ENCODE measurements at regions not wholly inside any gene's neighbourhood (a gene's known extent, or its start where the extent isn't known, plus 50 kb on each side); places are given as distances from the start of the nearest gene placed in this dataset.

DNA sequence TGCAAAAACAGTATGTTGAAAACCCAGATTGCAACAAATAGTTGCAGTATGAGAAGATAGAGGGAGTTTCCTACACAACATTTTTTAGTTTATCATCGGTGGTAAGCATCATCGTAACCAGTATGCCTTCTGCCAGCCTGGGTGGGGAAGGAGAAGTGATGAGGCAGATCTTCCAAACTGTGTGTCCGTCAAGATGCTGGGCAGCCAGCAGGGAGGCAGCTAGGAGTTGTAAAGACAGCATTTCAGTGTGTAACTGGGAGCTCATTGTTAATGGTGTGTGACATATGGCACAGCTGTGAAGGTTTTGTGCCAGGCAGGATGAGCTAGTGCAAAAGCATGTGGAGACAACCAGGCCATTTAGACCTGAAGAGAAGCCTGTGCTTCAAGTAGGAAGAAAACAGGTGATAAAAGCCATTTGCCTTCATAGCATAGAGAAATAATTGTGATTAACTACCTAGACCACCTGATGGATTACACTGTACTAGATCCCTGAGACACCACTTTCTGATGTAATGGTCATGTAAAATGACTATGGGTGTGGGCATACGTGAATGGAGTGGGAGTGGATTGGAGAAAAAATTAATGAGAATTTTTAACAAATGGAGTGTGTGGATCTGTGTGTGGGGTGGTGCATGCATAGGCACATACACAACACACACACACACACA is 347.0 kb upstream of the ADAMTSL1 start:
- no peaks in the 10 kb centered on the region for H3K27me3 ChIP-seq (ENCODE audit: control insufficient read depth, insufficient read depth, low read length)
- no peak for TF ChIP-seq CTCF (conservative IDR thresholded peaks at IDR 0.05 in 1 of 2, IDR thresholded peaks at IDR 0.05 in 1 of 2; ENCODE audit: low read depth in 1 of 2, low read length in 2 of 2)
- no peak for TF ChIP-seq EZH2 (IDR thresholded peaks at IDR 0.05; ENCODE audit: low read length, missing control alignments)
- no peaks in the 10 kb centered on the region for H3K9me3 ChIP-seq (ENCODE audit: control insufficient read depth, insufficient read depth, low read depth, low read length)
- no peaks in the 10 kb centered on the region for H3K4me1 ChIP-seq (ENCODE audit: control insufficient read depth, extremely low read depth, insufficient read depth, low read length)
- no peaks in the 10 kb centered on the region for H3K79me2 ChIP-seq (ENCODE audit: control insufficient read depth, insufficient read depth, low read length)
- H3K4me2 ChIP-seq (ENCODE audit: extremely low read depth, insufficient read depth, low read length), result no peak overlapping the region
- H4K20me1 ChIP-seq (ENCODE audit: control insufficient read depth, extremely low read depth, insufficient read depth, low read length), result no peaks in the 10 kb centered on the region
- H3K36me3 ChIP-seq (ENCODE audit: control insufficient read depth, insufficient read depth, low read length), result no peaks in the 10 kb centered on the region
- no peak for DNase-seq (ENCODE audit: low read depth in 2 of 2)
- H3K9ac ChIP-seq (ENCODE audit: insufficient read depth, low read length), result no peak overlapping the region
- H3K27ac ChIP-seq (ENCODE audit: insufficient read depth, low read length), result no peak overlapping the region
- H2AFZ ChIP-seq (ENCODE audit: low read length), result no peak overlapping the region
- no peak overlapping the region for H3K4me3 ChIP-seq (replicated peaks in 1 of 4; ENCODE audit: control extremely low read depth in 1 of 4, insufficient read depth in 1 of 4, low read depth in 3 of 4, low read length in 4 of 4)

- H3K9me3 ChIP-seq (ENCODE audit: control insufficient read depth, insufficient read depth, low read depth, low read length), result no peaks in the 10 kb centered on the region
- no peak overlapping the region for H3K4me2 ChIP-seq (ENCODE audit: extremely low read depth, insufficient read depth, low read length)
- H3K27ac ChIP-seq (ENCODE audit: insufficient read depth, low read length), result no peak overlapping the region
- no peaks in the 10 kb centered on the region for H3K4me1 ChIP-seq (ENCODE audit: control insufficient read depth, extremely low read depth, insufficient read depth, low read length)
- no peaks in the 10 kb centered on the region for H4K20me1 ChIP-seq (ENCODE audit: control insufficient read depth, extremely low read depth, insufficient read depth, low read length)
- H3K36me3 ChIP-seq (ENCODE audit: control insufficient read depth, insufficient read depth, low read length), result no peaks in the 10 kb centered on the region
- H3K79me2 ChIP-seq (ENCODE audit: control insufficient read depth, insufficient read depth, low read length), result no peaks in the 10 kb centered on the region
- H2AFZ ChIP-seq (ENCODE audit: low read length), result no peak overlapping the region
- no peak for DNase-seq (ENCODE audit: low read depth in 2 of 2)
- H3K9ac ChIP-seq (ENCODE audit: insufficient read depth, low read length), result no peak overlapping the region
- H3K27me3 ChIP-seq (ENCODE audit: control insufficient read depth, insufficient read depth, low read length), result no peaks in the 10 kb centered on the region
- no peak for TF ChIP-seq EZH2 (IDR thresholded peaks at IDR 0.05; ENCODE audit: low read length, missing control alignments)
- TF ChIP-seq CTCF (conservative IDR thresholded peaks at IDR 0.05 in 1 of 2, IDR thresholded peaks at IDR 0.05 in 1 of 2; ENCODE audit: low read depth in 1 of 2, low read length in 2 of 2), result no peak
- no peak overlapping the region for H3K4me3 ChIP-seq (replicated peaks in 1 of 4; ENCODE audit: control extremely low read depth in 1 of 4, insufficient read depth in 1 of 4, low read depth in 3 of 4, low read length in 4 of 4)
These were observed 346.5 kb upstream of the ADAMTSL1 start for GRCh38 chr9:18127499-18127875.

GRCh38 chr9:18129809-18130334 is 344.1 kb upstream of the ADAMTSL1 start:
- Histone ChIP-seq H3K4me2 (ENCODE audit: extremely low read depth, insufficient read depth, low read length) (no peak overlapping the region), H3K27me3 (ENCODE audit: control insufficient read depth, insufficient read depth, low read length) (no peaks in the 10 kb centered on the region)

More at GRCh38 chr9:18129809-18130334, 344.1 kb upstream of the ADAMTSL1 start:
- H3K4me3 ChIP-seq (replicated peaks in 1 of 4; ENCODE audit: control extremely low read depth in 1 of 4, insufficient read depth in 1 of 4, low read depth in 3 of 4, low read length in 4 of 4), result no peak overlapping the region
- DNase-seq (ENCODE audit: low read depth in 2 of 2), result no peak
- TF ChIP-seq EZH2 (IDR thresholded peaks at IDR 0.05; ENCODE audit: low read length, missing control alignments) (no peak), CTCF (conservative IDR thresholded peaks at IDR 0.05 in 1 of 2, IDR thresholded peaks at IDR 0.05 in 1 of 2; ENCODE audit: low read depth in 1 of 2, low read length in 2 of 2) (no peak)
- H2AFZ ChIP-seq (ENCODE audit: low read length), result no peak overlapping the region
- no peaks in the 10 kb centered on the region for H3K36me3 ChIP-seq (ENCODE audit: control insufficient read depth, insufficient read depth, low read length)
- no peaks in the 10 kb centered on the region for H4K20me1 ChIP-seq (ENCODE audit: control insufficient read depth, extremely low read depth, insufficient read depth, low read length)
- H3K27ac ChIP-seq (ENCODE audit: insufficient read depth, low read length), result no peak overlapping the region
- no peaks in the 10 kb centered on the region for H3K9me3 ChIP-seq (ENCODE audit: control insufficient read depth, insufficient read depth, low read depth, low read length)
- no peak overlapping the region for H3K9ac ChIP-seq (ENCODE audit: insufficient read depth, low read length)
- H3K4me1 ChIP-seq (ENCODE audit: control insufficient read depth, extremely low read depth, insufficient read depth, low read length), result no peaks in the 10 kb centered on the region
- no peaks in the 10 kb centered on the region for H3K79me2 ChIP-seq (ENCODE audit: control insufficient read depth, insufficient read depth, low read length)
